Caco-2 (cell line): ENCODE measurements at regions not wholly inside any gene's neighbourhood (a gene's known extent, or its start where the extent isn't known, plus 50 kb on each side); places are given as distances from the start of the nearest gene placed in this dataset.

Experiments
- BruUV-seq: library from RNA; stranded (reverse); fragments of 400-500 nt; replicated peaks from 2 replicates; lab custom pipeline; 2021; lab: Mats Ljungman, UMichigan
- CTCF ChIA-PET: fragments of 300-600 bp; sonication (Branson Sonifier 250); formaldehyde crosslinking; loops from one replicate; lab custom pipeline; 2022; ENCODE audit warnings: antibody characterized with exemption; lab: Charles Lee
- POLR2A ChIA-PET: fragments of 300-600 bp; sonication (Branson Sonifier 250); formaldehyde crosslinking; loops from one replicate; lab custom pipeline; 2022; ENCODE audit warnings: antibody characterized with exemption; lab: Charles Lee
- DNase-seq, 2 experiments: peaks; one replicate each; pipeline versions ENCODE4 v3.0.0 to v3.0.0-alpha.2; 2020 to 2022
- H3K27me3 ChIP-seq: replicated peaks from 2 replicates; pipeline ENCODE4 v1.6.0; 2011; ENCODE audit warnings: low read length; ENCODE audit not compliant: control insufficient read depth, insufficient read depth
- H3K36me3 ChIP-seq: 2 replicates; pipeline ENCODE4 v1.5.1; 2011; ENCODE audit warnings: low read length; ENCODE audit not compliant: control insufficient read depth, insufficient read depth
- H3K4me1 ChIP-seq: fragments of 250-450 bp; sonication (Bioruptor Pico); 2 replicates; pipeline ENCODE4 v1.5.1; 2020; ENCODE audit warnings: mild to moderate bottlenecking
- H3K4me3 ChIP-seq: 2 replicates; pipeline ENCODE4 v1.5.1; 2011; ENCODE audit warnings: low read depth, mild to moderate bottlenecking, control low read depth, low read length
- H3K9me3 ChIP-seq: fragments of 250-450 bp; sonication (Bioruptor Pico); 2 replicates; pipeline ENCODE4 v1.5.1; 2020; ENCODE audit warnings: mild to moderate bottlenecking, moderate library complexity
- H3K27ac Mint-ChIP-seq: one replicate; pipeline ENCODE4 v1.8.0; 2022; ENCODE audit warnings: mixed read lengths; ENCODE audit not compliant: unreplicated experiment
- H3K27me3 Mint-ChIP-seq: one replicate; pipeline ENCODE4 v1.8.0; 2022; ENCODE audit warnings: mixed read lengths; ENCODE audit not compliant: insufficient read depth, unreplicated experiment
- H3K36me3 Mint-ChIP-seq: one replicate; pipeline ENCODE4 v1.8.0; 2022; ENCODE audit warnings: mild to moderate bottlenecking, mixed read lengths; ENCODE audit not compliant: insufficient read depth, unreplicated experiment
- H3K4me1 Mint-ChIP-seq: one replicate; pipeline ENCODE4 v1.8.0; 2022; ENCODE audit warnings: low read depth, mixed read lengths; ENCODE audit not compliant: unreplicated experiment
- H3K4me3 Mint-ChIP-seq: one replicate; pipeline ENCODE4 v1.8.0; 2022; ENCODE audit warnings: mild to moderate bottlenecking, moderate library complexity, mixed read lengths; ENCODE audit not compliant: unreplicated experiment
- H3K9me3 Mint-ChIP-seq: one replicate; pipeline ENCODE4 v1.8.0; 2022; ENCODE audit warnings: mixed read lengths; ENCODE audit not compliant: unreplicated experiment
- CTCF ChIP-seq, 2 experiments: fragments of 200-600 bp in 1 of 2; IDR thresholded peaks; 1 replicate in 1 of 2; 2 replicates in 1 of 2; pipeline versions ENCODE4 v1.5.1 to v1.8.0; 2011 to 2022; ENCODE audit warnings: antibody characterized with exemption in 1 of 2, control low read depth in 1 of 2, inconsistent platforms in 1 of 2, low read depth in 1 of 2, low read length in 1 of 2, mild to moderate bottlenecking in 1 of 2, moderate library complexity in 1 of 2; ENCODE audit not compliant: insufficient read depth in 1 of 2, severe bottlenecking in 1 of 2, unreplicated experiment in 1 of 2
- intact Hi-C: fragments of 100-400 bp; cut with micrococcal nuclease; formaldehyde crosslinking; loops from one replicate; pipeline ENCODE4 v1.10.0; 2022; ENCODE audit not compliant: unreplicated experiment

- ChIA-PET POLR2A (no interaction called here), CTCF (no interaction called here)
- Histone ChIP-seq H3K36me3 (no peaks in the 10 kb centered on the region), H3K4me3 (no peak overlapping the region), H3K9me3 (no peaks in the 10 kb centered on the region), H3K4me1 (no peaks in the 10 kb centered on the region), H3K27me3 (no peaks in the 10 kb centered on the region)
- BruUV-seq, result no TSS peak
- intact Hi-C loops, result no loop called here
- H3K4me3 Mint-ChIP-seq, result no peak overlapping the region
- no peak for TF ChIP-seq CTCF (IDR thresholded peaks at IDR 0.05; ENCODE audit: insufficient read depth in 1 of 2, low read depth in 1 of 2, low read length in 1 of 2, severe bottlenecking in 1 of 2, unreplicated experiment in 1 of 2)
- H3K9me3 Mint-ChIP-seq, result no peaks in the 10 kb centered on the region
- no peaks in the 10 kb centered on the region for H3K27me3 Mint-ChIP-seq
- no peak overlapping the region for H3K27ac Mint-ChIP-seq
- H3K36me3 Mint-ChIP-seq, result no peaks in the 10 kb centered on the region
- DNase-seq, result no peak
- no peaks in the 10 kb centered on the region for H3K4me1 Mint-ChIP-seq
Measured at GRCh38 chr3:110181226-110181625, 843.9 kb upstream of the DPPA4 start.

- Histone ChIP-seq H3K36me3 (no peaks in the 10 kb centered on the region), H3K4me1 (no peaks in the 10 kb centered on the region), H3K27me3 (no peaks in the 10 kb centered on the region), H3K4me3 (no peak overlapping the region), H3K9me3 (no peaks in the 10 kb centered on the region)
- Mint-ChIP-seq H3K4me3 (no peak overlapping the region), H3K4me1 (no peaks in the 10 kb centered on the region), H3K27ac (no peak overlapping the region), H3K36me3 (no peaks in the 10 kb centered on the region), H3K27me3 (no peaks in the 10 kb centered on the region), H3K9me3 (no peaks in the 10 kb centered on the region)
- intact Hi-C loops, result no loop called here
- DNase-seq, result no peak
- no peak for TF ChIP-seq CTCF (IDR thresholded peaks at IDR 0.05; ENCODE audit: insufficient read depth in 1 of 2, low read depth in 1 of 2, low read length in 1 of 2, severe bottlenecking in 1 of 2, unreplicated experiment in 1 of 2)
- no TSS peak for BruUV-seq
- ChIA-PET CTCF (no interaction called here), POLR2A (no interaction called here)
Measured at GRCh38 chr3:110184536-110184935, 847.2 kb upstream of the DPPA4 start.

DNA sequence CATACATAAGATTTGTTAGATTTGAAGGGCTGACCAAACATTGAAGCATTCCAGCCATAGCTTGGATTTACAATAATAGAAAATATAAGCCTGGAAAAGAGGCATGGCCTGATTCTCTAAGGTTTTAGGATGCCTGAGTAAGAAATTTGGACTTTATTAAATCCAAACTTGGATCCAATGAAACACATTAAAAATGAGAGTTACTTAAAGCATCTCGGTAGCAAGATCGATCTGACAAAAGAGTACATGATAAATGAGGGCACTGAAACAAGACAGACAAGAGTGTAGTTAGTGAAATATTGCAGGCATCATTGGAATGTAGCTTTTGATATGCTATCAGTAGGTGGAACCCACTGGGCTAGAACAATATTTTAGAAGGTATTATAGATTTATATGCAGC, 855.7 kb upstream of the DPPA4 start:
- intact Hi-C loops, result no loop called here
- no peak for DNase-seq
- CTCF ChIA-PET, result no interaction called here
- no peaks in the 10 kb centered on the region for H3K36me3 Mint-ChIP-seq
- Histone ChIP-seq H3K36me3 (no peaks in the 10 kb centered on the region), H3K9me3 (no peaks in the 10 kb centered on the region), H3K4me1 (peaks cover 26% of the 10 kb centered on the region), H3K4me3 (no peak overlapping the region), H3K27me3 (no peaks in the 10 kb centered on the region)
- BruUV-seq, result no TSS peak
- peak overlapping the region; percentile 61 for H3K4me3 Mint-ChIP-seq
- peaks cover 12% of the 10 kb centered on the region for H3K4me1 Mint-ChIP-seq
- POLR2A ChIA-PET, result no interaction called here
- H3K9me3 Mint-ChIP-seq, result no peaks in the 10 kb centered on the region
- H3K27me3 Mint-ChIP-seq, result no peaks in the 10 kb centered on the region
- no peak for TF ChIP-seq CTCF (IDR thresholded peaks at IDR 0.05; ENCODE audit: insufficient read depth in 1 of 2, low read depth in 1 of 2, low read length in 1 of 2, severe bottlenecking in 1 of 2, unreplicated experiment in 1 of 2)
- H3K27ac Mint-ChIP-seq, result peak overlapping the region; percentile 57
